SU-DHL-6 (cell line): ENCODE measurements at regions not wholly inside any gene's neighbourhood (a gene's known extent, or its start where the extent isn't known, plus 50 kb on each side); places are given as distances from the start of the nearest gene placed in this dataset.

ENCODE experiments used
- EZH2phosphoT487 ChIP-seq: fragments of 200-600 bp; sonication (generic), shearing (Covaris generic); conservative IDR thresholded peaks from 2 replicates; pipeline ENCODE4 v1.6.1; 2018; ENCODE audit warnings: mild to moderate bottlenecking, antibody characterized with exemption, low read length, moderate library complexity, mixed read lengths
- TF ChIP-seq, protein P1 (sequence below): fragments of 200-600 bp; sonication (generic); IDR thresholded peaks from one replicate; pipeline ENCODE4 v1.5.1; 2017; ENCODE audit warnings: antibody characterized with exemption, mild to moderate bottlenecking, low read length, moderate library complexity; ENCODE audit not compliant: insufficient read depth, poor library complexity, severe bottlenecking

DNA sequence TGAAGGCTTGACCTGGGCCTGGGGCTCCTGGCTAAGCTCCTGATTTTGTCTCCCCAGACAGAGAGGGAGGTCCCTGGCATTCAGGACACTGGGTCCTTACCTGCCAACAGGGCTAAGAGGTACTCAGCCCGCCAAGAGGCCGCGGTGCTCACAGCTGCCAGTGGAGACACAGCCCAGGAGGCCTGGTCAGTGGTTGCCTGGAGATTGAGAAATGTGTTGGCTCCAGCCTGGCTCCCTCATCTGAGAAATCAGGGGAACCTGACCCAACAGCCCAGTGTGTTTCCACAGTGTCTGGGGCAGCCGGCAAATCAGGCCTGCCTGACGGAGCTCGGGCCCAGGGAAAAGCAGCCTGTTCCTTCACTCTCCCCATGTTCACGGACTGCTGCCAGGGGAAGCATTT, 79.4 kb upstream of the NAV2 start:
- TF ChIP-seq, protein P1, sequence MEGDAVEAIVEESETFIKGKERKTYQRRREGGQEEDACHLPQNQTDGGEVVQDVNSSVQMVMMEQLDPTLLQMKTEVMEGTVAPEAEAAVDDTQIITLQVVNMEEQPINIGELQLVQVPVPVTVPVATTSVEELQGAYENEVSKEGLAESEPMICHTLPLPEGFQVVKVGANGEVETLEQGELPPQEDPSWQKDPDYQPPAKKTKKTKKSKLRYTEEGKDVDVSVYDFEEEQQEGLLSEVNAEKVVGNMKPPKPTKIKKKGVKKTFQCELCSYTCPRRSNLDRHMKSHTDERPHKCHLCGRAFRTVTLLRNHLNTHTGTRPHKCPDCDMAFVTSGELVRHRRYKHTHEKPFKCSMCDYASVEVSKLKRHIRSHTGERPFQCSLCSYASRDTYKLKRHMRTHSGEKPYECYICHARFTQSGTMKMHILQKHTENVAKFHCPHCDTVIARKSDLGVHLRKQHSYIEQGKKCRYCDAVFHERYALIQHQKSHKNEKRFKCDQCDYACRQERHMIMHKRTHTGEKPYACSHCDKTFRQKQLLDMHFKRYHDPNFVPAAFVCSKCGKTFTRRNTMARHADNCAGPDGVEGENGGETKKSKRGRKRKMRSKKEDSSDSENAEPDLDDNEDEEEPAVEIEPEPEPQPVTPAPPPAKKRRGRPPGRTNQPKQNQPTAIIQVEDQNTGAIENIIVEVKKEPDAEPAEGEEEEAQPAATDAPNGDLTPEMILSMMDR: no peak
- no peak for TF ChIP-seq EZH2phosphoT487
